SJSA1 (cell line): ENCODE measurements at regions not wholly inside any gene's neighbourhood (a gene's known extent, or its start where the extent isn't known, plus 50 kb on each side); places are given as distances from the start of the nearest gene placed in this dataset.

ENCODE experiments used
- DNase-seq, 2 experiments: peaks; one replicate each; pipeline ENCODE4 v3.0.0-alpha.2; 2015 to 2020; ENCODE audit warnings: low spot score in 2 of 2, low read depth in 1 of 2
- H3K27ac ChIP-seq: fragments of 250-450 bp; sonication (Bioruptor Pico); 2 replicates; pipeline ENCODE4 v1.5.1; 2020; ENCODE audit warnings: mild to moderate bottlenecking, moderate library complexity
- H3K27me3 ChIP-seq: fragments of 250-450 bp; sonication (Bioruptor Pico); replicated peaks from 2 replicates; pipeline ENCODE4 v1.5.1; 2020; ENCODE audit warnings: mild to moderate bottlenecking, moderate library complexity
- H3K36me3 ChIP-seq: fragments of 250-450 bp; sonication (Bioruptor Pico); 2 replicates; pipeline ENCODE4 v1.5.1; 2020; ENCODE audit warnings: mild to moderate bottlenecking
- H3K4me1 ChIP-seq: fragments of 250-450 bp; sonication (Bioruptor Pico); replicated peaks from 2 replicates; pipeline ENCODE4 v1.6.1; 2021; ENCODE audit warnings: mild to moderate bottlenecking
- H3K4me3 ChIP-seq: fragments of 250-450 bp; sonication (Bioruptor Pico); 2 replicates; pipeline ENCODE4 v1.5.1; 2020; ENCODE audit warnings: mild to moderate bottlenecking
- H3K9me3 ChIP-seq: fragments of 250-450 bp; sonication (Bioruptor Pico); replicated peaks from 2 replicates; pipeline ENCODE4 v1.5.1; 2020; ENCODE audit warnings: mild to moderate bottlenecking

- no peaks in the 10 kb centered on the region for H3K4me1 ChIP-seq
- H3K4me3 ChIP-seq: no peak overlapping the region
- no peaks in the 10 kb centered on the region for H3K27me3 ChIP-seq
- no peaks in the 10 kb centered on the region for H3K9me3 ChIP-seq
- no peak overlapping the region for H3K27ac ChIP-seq
- DNase-seq: no peak
- no peaks in the 10 kb centered on the region for H3K36me3 ChIP-seq
These were observed 280.1 kb downstream of the HAO1 start for GRCh38 chr20:7660165-7660564.

- Histone ChIP-seq H3K9me3 (no peaks in the 10 kb centered on the region), H3K27ac (no peak overlapping the region), H3K36me3 (no peaks in the 10 kb centered on the region), H3K27me3 (no peaks in the 10 kb centered on the region), H3K4me1 (no peaks in the 10 kb centered on the region), H3K4me3 (no peak overlapping the region)
- DNase-seq: no peak
These were observed 274.9 kb downstream of the HAO1 start for GRCh38 chr20:7665376-7665775.

GRCh38 chr20:7667194-7667593 lies 273.1 kb downstream of the HAO1 start:
- H3K36me3 ChIP-seq: no peaks in the 10 kb centered on the region
- H3K27ac ChIP-seq: no peak overlapping the region
- no peaks in the 10 kb centered on the region for H3K9me3 ChIP-seq
- H3K27me3 ChIP-seq: no peaks in the 10 kb centered on the region
- no peak for DNase-seq
- no peak overlapping the region for H3K4me3 ChIP-seq
- H3K4me1 ChIP-seq: no peaks in the 10 kb centered on the region

GRCh38 chr20:7672571-7672970 lies 267.7 kb downstream of the HAO1 start:
- no peak for DNase-seq
- Histone ChIP-seq H3K4me3 (no peak overlapping the region), H3K36me3 (no peaks in the 10 kb centered on the region), H3K27ac (no peak overlapping the region), H3K4me1 (no peaks in the 10 kb centered on the region), H3K27me3 (no peaks in the 10 kb centered on the region), H3K9me3 (no peaks in the 10 kb centered on the region)

GRCh38 chr20:7673841-7674240 lies 266.4 kb downstream of the HAO1 start:
- DNase-seq: no peak

GRCh38 chr20:7682916-7683315 lies 257.3 kb downstream of the HAO1 start:
- Histone ChIP-seq H3K4me3 (no peak overlapping the region), H3K4me1 (no peaks in the 10 kb centered on the region), H3K36me3 (no peaks in the 10 kb centered on the region), H3K27ac (no peak overlapping the region), H3K9me3 (no peaks in the 10 kb centered on the region), H3K27me3 (no peaks in the 10 kb centered on the region)
- no peak for DNase-seq

More at GRCh38 chr20:7673841-7674240, 266.4 kb downstream of the HAO1 start:
- Histone ChIP-seq H3K27ac (no peak overlapping the region), H3K9me3 (no peaks in the 10 kb centered on the region), H3K4me1 (no peaks in the 10 kb centered on the region), H3K36me3 (no peaks in the 10 kb centered on the region), H3K4me3 (no peak overlapping the region), H3K27me3 (no peaks in the 10 kb centered on the region)

- no peaks in the 10 kb centered on the region for H3K4me1 ChIP-seq
- H3K27me3 ChIP-seq: no peaks in the 10 kb centered on the region
- H3K4me3 ChIP-seq: no peak overlapping the region
- H3K9me3 ChIP-seq: no peaks in the 10 kb centered on the region
- no peaks in the 10 kb centered on the region for H3K36me3 ChIP-seq
- no peak for DNase-seq
- H3K27ac ChIP-seq: no peak overlapping the region
These were observed 253.2 kb downstream of the HAO1 start for GRCh38 chr20:7687065-7687464.

GRCh38 chr20:7689151-7689550 lies 251.1 kb downstream of the HAO1 start:
- H3K4me3 ChIP-seq: no peak overlapping the region
- H3K27me3 ChIP-seq: no peaks in the 10 kb centered on the region
- H3K9me3 ChIP-seq: no peaks in the 10 kb centered on the region
- DNase-seq: no peak
- H3K27ac ChIP-seq: no peak overlapping the region
- H3K4me1 ChIP-seq: no peaks in the 10 kb centered on the region
- H3K36me3 ChIP-seq: no peaks in the 10 kb centered on the region

GRCh38 chr20:7691647-7692269 lies 248.5 kb downstream of the HAO1 start:
- Histone ChIP-seq H3K27me3 (no peaks in the 10 kb centered on the region), H3K4me3 (no peak overlapping the region), H3K36me3 (no peaks in the 10 kb centered on the region), H3K4me1 (no peaks in the 10 kb centered on the region), H3K27ac (no peak overlapping the region), H3K9me3 (no peaks in the 10 kb centered on the region)
- DNase-seq: no peak

- no peak overlapping the region for H3K4me3 ChIP-seq
- DNase-seq: no peak
- no peaks in the 10 kb centered on the region for H3K36me3 ChIP-seq
- no peaks in the 10 kb centered on the region for H3K9me3 ChIP-seq
- H3K4me1 ChIP-seq: no peaks in the 10 kb centered on the region
- no peak overlapping the region for H3K27ac ChIP-seq
- no peaks in the 10 kb centered on the region for H3K27me3 ChIP-seq
These were observed 247.8 kb downstream of the HAO1 start for GRCh38 chr20:7692478-7692877.

GRCh38 chr20:7693761-7694160 lies 246.5 kb downstream of the HAO1 start:
- Histone ChIP-seq H3K4me3 (no peak overlapping the region), H3K4me1 (no peaks in the 10 kb centered on the region), H3K9me3 (no peaks in the 10 kb centered on the region), H3K27me3 (no peaks in the 10 kb centered on the region), H3K36me3 (no peaks in the 10 kb centered on the region), H3K27ac (no peak overlapping the region)
- no peak for DNase-seq

- no peaks in the 10 kb centered on the region for H3K4me1 ChIP-seq
- no peak overlapping the region for H3K27ac ChIP-seq
- no peak overlapping the region for H3K4me3 ChIP-seq
- H3K27me3 ChIP-seq: no peaks in the 10 kb centered on the region
- H3K9me3 ChIP-seq: no peaks in the 10 kb centered on the region
- DNase-seq: no peak
- no peaks in the 10 kb centered on the region for H3K36me3 ChIP-seq
These were observed 245.2 kb downstream of the HAO1 start for GRCh38 chr20:7695051-7695495.

GRCh38 chr20:7695635-7696034 lies 244.6 kb downstream of the HAO1 start:
- Histone ChIP-seq H3K4me1 (no peaks in the 10 kb centered on the region), H3K36me3 (no peaks in the 10 kb centered on the region), H3K4me3 (no peak overlapping the region), H3K9me3 (no peaks in the 10 kb centered on the region), H3K27me3 (no peaks in the 10 kb centered on the region), H3K27ac (no peak overlapping the region)
- DNase-seq: no peak

- Histone ChIP-seq H3K9me3 (no peaks in the 10 kb centered on the region), H3K36me3 (no peaks in the 10 kb centered on the region), H3K27ac (no peak overlapping the region), H3K4me3 (no peak overlapping the region), H3K4me1 (no peaks in the 10 kb centered on the region), H3K27me3 (no peaks in the 10 kb centered on the region)
- DNase-seq: no peak
These were observed 243.9 kb downstream of the HAO1 start for GRCh38 chr20:7696311-7696710.

- Histone ChIP-seq H3K9me3 (no peaks in the 10 kb centered on the region), H3K27me3 (no peaks in the 10 kb centered on the region)
- DNase-seq: no peak
These were observed 238.1 kb downstream of the HAO1 start for GRCh38 chr20:7702141-7702540.

More at GRCh38 chr20:7702141-7702540, 238.1 kb downstream of the HAO1 start:
- H3K27ac ChIP-seq: no peak overlapping the region
- no peaks in the 10 kb centered on the region for H3K36me3 ChIP-seq
- H3K4me1 ChIP-seq: no peaks in the 10 kb centered on the region
- no peak overlapping the region for H3K4me3 ChIP-seq
